ENCODE measurements at regions not wholly inside any gene's neighbourhood (a gene's known extent, or its start where the extent isn't known, plus 50 kb on each side); places are given as distances from the start of the nearest gene placed in this dataset.

DNA sequence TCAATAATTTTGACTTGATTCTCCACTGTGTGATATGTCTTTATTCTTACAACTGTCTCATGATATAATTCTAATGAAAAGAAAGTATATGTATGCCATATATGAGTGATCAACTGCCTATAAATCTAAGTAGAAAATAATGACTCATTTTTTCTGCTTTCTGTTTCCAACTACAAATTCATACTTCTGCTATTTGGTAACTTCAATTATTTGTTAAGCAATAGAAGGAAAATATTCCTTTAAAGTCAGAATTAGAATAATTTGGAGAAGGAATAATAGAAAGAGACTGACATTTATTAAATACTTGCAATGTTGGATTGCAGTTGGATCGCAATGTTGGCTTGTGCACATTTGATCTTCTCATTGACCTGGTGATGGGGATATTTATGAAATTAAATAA lies 204.2 kb upstream of the PACRGL start:
- no peaks in the 10 kb centered on the region for H3K36me3 ChIP-seq (ENCODE audit: control insufficient read depth, insufficient read depth, low read length)
- DNase-seq (ENCODE audit: low read depth, low spot score), result no peak
- no peak overlapping the region for H3K4me3 ChIP-seq (ENCODE audit: low read depth in 2 of 2, low read length in 2 of 2)
- H3K4me1 ChIP-seq (ENCODE audit: control insufficient read depth, insufficient read depth, low read length), result no peaks in the 10 kb centered on the region
- no peak overlapping the region for H3K27ac ChIP-seq (ENCODE audit: low read length)
- intact Hi-C loops (cut with micrococcal nuclease; ENCODE audit: unreplicated experiment), result no loop called here
- H3K9me3 ChIP-seq (ENCODE audit: control insufficient read depth, insufficient read depth, low read depth, low read length), result no peaks in the 10 kb centered on the region
- in situ Hi-C loops (cut with HindIII; ENCODE audit: low pct_unique_long_range_greater_than_20kb, low sequenced_read_pairs), result no loop called here
- TF ChIP-seq POLR2AphosphoS5 (IDR thresholded peaks at IDR 0.05; ENCODE audit: low read depth, low read length) (no peak), TCF7L2 (IDR thresholded peaks at IDR 0.05; ENCODE audit: low read depth, low read length) (no peak), SIN3A (IDR thresholded peaks at IDR 0.05; ENCODE audit: borderline replicate concordance, insufficient read depth, low read depth, low read length) (no peak)
- TF ChIP-seq, protein P1, sequence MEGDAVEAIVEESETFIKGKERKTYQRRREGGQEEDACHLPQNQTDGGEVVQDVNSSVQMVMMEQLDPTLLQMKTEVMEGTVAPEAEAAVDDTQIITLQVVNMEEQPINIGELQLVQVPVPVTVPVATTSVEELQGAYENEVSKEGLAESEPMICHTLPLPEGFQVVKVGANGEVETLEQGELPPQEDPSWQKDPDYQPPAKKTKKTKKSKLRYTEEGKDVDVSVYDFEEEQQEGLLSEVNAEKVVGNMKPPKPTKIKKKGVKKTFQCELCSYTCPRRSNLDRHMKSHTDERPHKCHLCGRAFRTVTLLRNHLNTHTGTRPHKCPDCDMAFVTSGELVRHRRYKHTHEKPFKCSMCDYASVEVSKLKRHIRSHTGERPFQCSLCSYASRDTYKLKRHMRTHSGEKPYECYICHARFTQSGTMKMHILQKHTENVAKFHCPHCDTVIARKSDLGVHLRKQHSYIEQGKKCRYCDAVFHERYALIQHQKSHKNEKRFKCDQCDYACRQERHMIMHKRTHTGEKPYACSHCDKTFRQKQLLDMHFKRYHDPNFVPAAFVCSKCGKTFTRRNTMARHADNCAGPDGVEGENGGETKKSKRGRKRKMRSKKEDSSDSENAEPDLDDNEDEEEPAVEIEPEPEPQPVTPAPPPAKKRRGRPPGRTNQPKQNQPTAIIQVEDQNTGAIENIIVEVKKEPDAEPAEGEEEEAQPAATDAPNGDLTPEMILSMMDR (IDR thresholded peaks at IDR 0.05), result no peak
- TF ChIP-seq, protein P2, sequence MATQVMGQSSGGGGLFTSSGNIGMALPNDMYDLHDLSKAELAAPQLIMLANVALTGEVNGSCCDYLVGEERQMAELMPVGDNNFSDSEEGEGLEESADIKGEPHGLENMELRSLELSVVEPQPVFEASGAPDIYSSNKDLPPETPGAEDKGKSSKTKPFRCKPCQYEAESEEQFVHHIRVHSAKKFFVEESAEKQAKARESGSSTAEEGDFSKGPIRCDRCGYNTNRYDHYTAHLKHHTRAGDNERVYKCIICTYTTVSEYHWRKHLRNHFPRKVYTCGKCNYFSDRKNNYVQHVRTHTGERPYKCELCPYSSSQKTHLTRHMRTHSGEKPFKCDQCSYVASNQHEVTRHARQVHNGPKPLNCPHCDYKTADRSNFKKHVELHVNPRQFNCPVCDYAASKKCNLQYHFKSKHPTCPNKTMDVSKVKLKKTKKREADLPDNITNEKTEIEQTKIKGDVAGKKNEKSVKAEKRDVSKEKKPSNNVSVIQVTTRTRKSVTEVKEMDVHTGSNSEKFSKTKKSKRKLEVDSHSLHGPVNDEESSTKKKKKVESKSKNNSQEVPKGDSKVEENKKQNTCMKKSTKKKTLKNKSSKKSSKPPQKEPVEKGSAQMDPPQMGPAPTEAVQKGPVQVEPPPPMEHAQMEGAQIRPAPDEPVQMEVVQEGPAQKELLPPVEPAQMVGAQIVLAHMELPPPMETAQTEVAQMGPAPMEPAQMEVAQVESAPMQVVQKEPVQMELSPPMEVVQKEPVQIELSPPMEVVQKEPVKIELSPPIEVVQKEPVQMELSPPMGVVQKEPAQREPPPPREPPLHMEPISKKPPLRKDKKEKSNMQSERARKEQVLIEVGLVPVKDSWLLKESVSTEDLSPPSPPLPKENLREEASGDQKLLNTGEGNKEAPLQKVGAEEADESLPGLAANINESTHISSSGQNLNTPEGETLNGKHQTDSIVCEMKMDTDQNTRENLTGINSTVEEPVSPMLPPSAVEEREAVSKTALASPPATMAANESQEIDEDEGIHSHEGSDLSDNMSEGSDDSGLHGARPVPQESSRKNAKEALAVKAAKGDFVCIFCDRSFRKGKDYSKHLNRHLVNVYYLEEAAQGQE (IDR thresholded peaks at IDR 0.05; ENCODE audit: insufficient read depth in 1 of 2, low read depth in 2 of 2, low read length in 1 of 2), result no peak
- CTCF ChIA-PET, result no interaction called here
- BruUV-seq (replicated peaks), result no TSS peak
- ATAC-seq, result no peak
- no peaks in the 10 kb centered on the region for H3K27me3 ChIP-seq (ENCODE audit: control insufficient read depth, insufficient read depth, low read length)
- POLR2A ChIA-PET, result no interaction called here

GRCh38 chr4:20504146-20504545 lies 196.1 kb upstream of the PACRGL start:
- H3K27me3 ChIP-seq (ENCODE audit: control insufficient read depth, insufficient read depth, low read length), result no peaks in the 10 kb centered on the region
- in situ Hi-C loops (cut with HindIII; ENCODE audit: low pct_unique_long_range_greater_than_20kb, low sequenced_read_pairs), result no loop called here
- ATAC-seq (no peak), DNase-seq (ENCODE audit: low read depth, low spot score) (no peak)
- intact Hi-C loops (cut with micrococcal nuclease; ENCODE audit: unreplicated experiment), result no loop called here
- no TSS peak for BruUV-seq (replicated peaks)
- no peaks in the 10 kb centered on the region for H3K9me3 ChIP-seq (ENCODE audit: control insufficient read depth, insufficient read depth, low read depth, low read length)
- H3K4me1 ChIP-seq (ENCODE audit: control insufficient read depth, insufficient read depth, low read length), result no peaks in the 10 kb centered on the region
- no peak overlapping the region for H3K4me3 ChIP-seq (ENCODE audit: low read depth in 2 of 2, low read length in 2 of 2)
- ChIA-PET CTCF (interaction anchor here (0.6 kb wide), 1 partner anchor 1287 kb away, joined by 3 read pairs; no protein-coding TSS in a partner anchor), POLR2A (no interaction called here)
- no peaks in the 10 kb centered on the region for H3K36me3 ChIP-seq (ENCODE audit: control insufficient read depth, insufficient read depth, low read length)
- TF ChIP-seq, protein P1 (IDR thresholded peaks at IDR 0.05), result no peak
- TF ChIP-seq, protein P2 (IDR thresholded peaks at IDR 0.05; ENCODE audit: insufficient read depth in 1 of 2, low read depth in 2 of 2, low read length in 1 of 2), result no peak
- TF ChIP-seq POLR2AphosphoS5 (IDR thresholded peaks at IDR 0.05; ENCODE audit: low read depth, low read length), result no peak
- no peak for TF ChIP-seq SIN3A (IDR thresholded peaks at IDR 0.05; ENCODE audit: borderline replicate concordance, insufficient read depth, low read depth, low read length)
- TF ChIP-seq TCF7L2 (IDR thresholded peaks at IDR 0.05; ENCODE audit: low read depth, low read length), result no peak
- H3K27ac ChIP-seq (ENCODE audit: low read length), result no peak overlapping the region
